ENCODE measurements at regions not wholly inside any gene's neighbourhood (a gene's known extent, or its start where the extent isn't known, plus 50 kb on each side); places are given as distances from the start of the nearest gene placed in this dataset.

DNA sequence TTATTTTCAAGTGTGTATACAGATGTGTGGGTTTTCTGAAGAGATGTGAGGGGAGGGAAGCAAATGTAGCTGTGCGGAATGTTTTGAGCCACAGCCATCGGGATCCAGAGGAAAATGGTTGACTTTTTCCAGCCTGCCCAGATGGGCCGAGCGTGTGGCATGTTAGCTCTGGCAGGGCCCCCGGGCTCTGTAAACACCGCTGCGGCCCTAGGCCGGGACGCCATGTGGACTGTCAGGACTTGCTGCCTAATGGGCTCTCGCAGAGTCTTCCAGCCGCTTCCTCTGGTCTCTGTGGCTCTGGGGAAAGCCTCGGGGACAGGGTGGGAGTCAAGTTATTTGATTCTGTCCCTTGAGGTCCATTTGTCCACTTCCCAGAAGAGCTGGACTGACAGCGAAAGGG lies 109.6 kb upstream of the PTCH1 start:
- no peak for DNase-seq (ENCODE audit: low read depth)
- no peak for TF ChIP-seq CTCF (IDR thresholded peaks at IDR 0.05; ENCODE audit: control insufficient read depth, insufficient read depth, low read depth, low read length, missing control alignments)
- H3K4me3 ChIP-seq (ENCODE audit: control insufficient read depth, low read depth, low read length): no peak overlapping the region

- no peak overlapping the region for H3K4me3 ChIP-seq (ENCODE audit: control insufficient read depth, low read depth, low read length)
- no peak for TF ChIP-seq CTCF (IDR thresholded peaks at IDR 0.05; ENCODE audit: control insufficient read depth, insufficient read depth, low read depth, low read length, missing control alignments)
- DNase-seq (ENCODE audit: low read depth): no peak
These were observed 106.9 kb upstream of the PTCH1 start for GRCh38 chr9:95623640-95624039.

DNA sequence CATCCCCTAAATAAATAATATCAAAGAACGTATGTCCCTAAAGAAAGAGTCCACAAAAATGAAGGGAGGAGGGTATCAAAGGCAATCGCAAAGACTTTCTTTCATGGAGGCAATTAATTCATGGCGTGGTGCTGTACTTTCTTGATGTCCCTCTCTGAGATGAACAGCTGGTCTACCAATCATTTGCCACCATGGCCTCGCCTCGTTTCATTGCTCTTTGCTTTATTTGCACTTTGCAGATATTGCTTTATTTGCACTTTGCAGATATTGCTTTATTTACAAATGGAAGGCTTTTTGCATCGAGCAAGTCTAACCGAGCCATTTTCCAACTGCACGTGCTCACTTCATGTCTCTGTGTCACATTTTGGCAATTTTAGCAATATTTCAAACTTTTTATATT lies 104.0 kb upstream of the PTCH1 start:
- TF ChIP-seq CTCF (IDR thresholded peaks at IDR 0.05; ENCODE audit: control insufficient read depth, insufficient read depth, low read depth, low read length, missing control alignments): no peak
- H3K4me3 ChIP-seq (ENCODE audit: control insufficient read depth, low read depth, low read length): no peak overlapping the region
- DNase-seq (ENCODE audit: low read depth): no peak

- no peak overlapping the region for H3K4me3 ChIP-seq (ENCODE audit: control insufficient read depth, low read depth, low read length)
- no peak for TF ChIP-seq CTCF (IDR thresholded peaks at IDR 0.05; ENCODE audit: control insufficient read depth, insufficient read depth, low read depth, low read length, missing control alignments)
- DNase-seq (ENCODE audit: low read depth): no peak
These were observed 103.5 kb upstream of the PTCH1 start for GRCh38 chr9:95620314-95620713.

DNA sequence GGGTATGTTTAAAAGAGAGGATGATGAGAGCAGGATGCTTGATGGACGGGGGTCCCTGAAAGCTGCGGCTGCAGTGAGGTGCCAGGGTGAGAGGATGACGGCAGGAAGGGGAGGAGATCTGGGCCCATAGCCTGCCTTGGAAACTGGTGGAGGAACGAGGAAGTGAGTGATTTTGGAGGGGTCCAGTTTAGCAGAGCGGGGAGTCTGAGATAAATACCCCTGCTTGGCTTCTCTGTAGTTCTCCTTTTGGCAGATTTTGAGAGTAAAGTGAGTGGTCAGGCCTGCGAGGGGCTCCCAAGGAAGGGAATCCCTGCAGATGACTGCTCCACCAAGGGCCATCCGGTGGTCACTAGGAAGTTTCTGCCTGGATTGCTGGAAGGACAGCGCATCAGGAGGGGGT lies 98.5 kb upstream of the PTCH1 start:
- no peak for DNase-seq (ENCODE audit: low read depth)
- no peak for TF ChIP-seq CTCF (IDR thresholded peaks at IDR 0.05; ENCODE audit: control insufficient read depth, insufficient read depth, low read depth, low read length, missing control alignments)
- H3K4me3 ChIP-seq (ENCODE audit: control insufficient read depth, low read depth, low read length): no peak overlapping the region

DNA sequence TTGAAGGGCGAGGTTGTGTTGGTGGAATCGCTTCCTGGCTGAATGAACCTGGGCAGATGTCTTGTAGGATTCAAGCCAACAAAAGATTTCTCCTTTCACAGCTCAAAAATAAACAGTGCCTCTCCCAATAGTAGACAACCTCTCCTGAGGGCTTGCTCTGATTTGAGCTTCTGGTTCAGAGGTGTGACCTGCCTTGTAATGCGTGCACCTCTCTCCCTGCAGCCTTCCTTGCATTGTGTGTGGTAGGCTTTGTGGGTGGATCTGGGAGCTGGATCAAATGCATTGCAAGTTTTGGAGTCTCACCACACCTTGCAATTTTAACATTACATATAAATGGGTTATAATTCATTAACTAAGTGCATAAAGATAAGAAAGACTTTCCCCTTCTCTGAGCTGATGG lies 96.9 kb upstream of the PTCH1 start:
- TF ChIP-seq CTCF (IDR thresholded peaks at IDR 0.05; ENCODE audit: control insufficient read depth, insufficient read depth, low read depth, low read length, missing control alignments): no peak
- H3K4me3 ChIP-seq (ENCODE audit: control insufficient read depth, low read depth, low read length): no peak overlapping the region
- DNase-seq (ENCODE audit: low read depth): no peak

GRCh38 chr9:95611354-95611753 lies 94.6 kb upstream of the PTCH1 start:
- TF ChIP-seq CTCF (IDR thresholded peaks at IDR 0.05; ENCODE audit: control insufficient read depth, insufficient read depth, low read depth, low read length, missing control alignments): no peak
- no peak overlapping the region for H3K4me3 ChIP-seq (ENCODE audit: control insufficient read depth, low read depth, low read length)
- no peak for DNase-seq (ENCODE audit: low read depth)

Data from AG09309 (cell line).